NCI-H748 (cell line): ENCODE measurements at regions not wholly inside any gene's neighbourhood (a gene's known extent, or its start where the extent isn't known, plus 50 kb on each side); places are given as distances from the start of the nearest gene placed in this dataset.

Experiments used
- DNase-seq: peaks from one replicate; lab custom pipeline; 2025; ENCODE audit not compliant: unreplicated experiment; lab: John Stamatoyannopoulos, UW

- DNase-seq: no peak
These were observed 308.4 kb upstream of the PRKCQ start for GRCh38 chr10:6888434-6888833.

- no peak for DNase-seq
These were observed 305.2 kb upstream of the PRKCQ start for GRCh38 chr10:6885284-6885683.

- no peak for DNase-seq
These were observed 301.9 kb upstream of the PRKCQ start for GRCh38 chr10:6881987-6882386.

- no peak for DNase-seq
These were observed 297.8 kb upstream of the PRKCQ start for GRCh38 chr10:6877722-6878392.

GRCh38 chr10:6877336-6877721 lies 297.3 kb upstream of the PRKCQ start:
- DNase-seq: no peak

- no peak for DNase-seq
These were observed 295.3 kb upstream of the PRKCQ start for GRCh38 chr10:6875269-6875865.

DNA sequence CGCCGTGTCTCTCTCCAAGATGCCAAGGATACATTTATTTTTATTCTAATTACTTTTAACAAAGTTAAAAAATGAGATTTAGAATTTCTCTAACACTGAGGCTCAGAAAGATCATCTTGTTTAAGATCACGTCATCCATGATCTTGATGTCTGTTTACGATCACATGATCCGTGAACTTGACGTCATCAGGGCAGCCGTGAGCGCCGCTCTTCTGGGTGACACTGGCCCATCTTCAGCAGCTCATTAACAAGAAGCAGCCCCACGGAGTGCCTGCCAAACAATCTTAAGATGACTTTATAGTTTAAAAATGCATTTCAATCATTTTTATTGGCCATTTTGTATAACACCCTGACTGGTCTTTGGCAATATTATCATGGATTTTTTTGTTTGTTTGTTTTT lies 291.1 kb upstream of the PRKCQ start:
- DNase-seq: no peak

DNA sequence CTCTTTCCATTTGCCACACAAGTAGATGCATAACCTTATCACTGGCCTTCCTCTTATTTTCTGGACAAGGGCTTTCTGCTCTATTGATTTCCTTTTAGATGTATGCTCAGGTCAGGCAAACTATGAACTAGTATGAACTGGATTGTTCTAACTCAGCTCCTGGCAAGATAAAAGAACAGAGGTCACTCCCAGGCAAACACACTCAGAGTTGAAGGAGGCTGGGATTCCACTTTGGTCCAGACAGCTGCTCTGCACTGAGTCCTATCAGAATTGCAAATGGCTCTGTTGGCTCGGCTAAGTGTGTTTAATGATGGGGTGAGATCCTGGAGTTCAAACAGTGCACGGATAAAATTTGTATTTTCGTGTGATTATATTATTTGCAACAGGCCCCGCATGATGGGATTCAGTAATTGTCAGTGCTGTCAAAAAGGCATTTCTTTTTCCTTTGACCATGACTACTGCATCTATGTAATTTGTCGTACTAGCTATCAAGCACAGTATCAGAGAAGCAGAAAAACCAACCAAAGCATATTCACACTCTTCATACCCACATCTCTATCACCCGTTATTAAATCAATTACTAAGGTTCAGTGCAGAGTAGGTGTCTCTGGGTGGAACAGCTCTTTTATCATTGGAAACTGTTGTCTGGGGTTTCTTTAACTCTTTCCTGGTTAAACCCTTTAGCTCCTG lies 288.1 kb upstream of the PRKCQ start:
- peak; percentile 37 for DNase-seq

GRCh38 chr10:6866757-6867156 lies 286.7 kb upstream of the PRKCQ start:
- DNase-seq: no peak

- no peak for DNase-seq
These were observed 284.1 kb upstream of the PRKCQ start for GRCh38 chr10:6864142-6864541.

GRCh38 chr10:6863381-6863780 lies 283.3 kb upstream of the PRKCQ start:
- no peak for DNase-seq

DNA sequence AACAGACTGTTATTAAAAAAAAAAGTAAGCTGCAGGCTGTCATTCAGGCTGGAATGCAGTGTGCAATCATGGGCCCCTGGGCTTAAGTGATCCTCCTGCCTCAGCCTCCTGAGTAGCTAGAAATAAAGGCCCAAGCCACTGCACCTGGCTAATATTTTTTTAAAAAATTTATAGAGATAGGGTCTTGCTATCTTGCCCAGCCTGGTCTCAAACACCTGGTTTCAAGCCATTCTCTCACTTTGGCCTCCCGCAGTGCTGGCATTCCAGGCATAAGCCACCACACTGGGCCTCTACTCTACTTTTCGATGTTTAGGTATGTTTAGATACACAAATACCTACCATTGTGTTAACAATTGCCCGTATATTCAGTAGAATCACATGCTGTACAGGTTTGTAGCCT lies 270.4 kb upstream of the PRKCQ start:
- DNase-seq: no peak

- no peak for DNase-seq
These were observed 267.5 kb upstream of the PRKCQ start for GRCh38 chr10:6847561-6847960.

DNA sequence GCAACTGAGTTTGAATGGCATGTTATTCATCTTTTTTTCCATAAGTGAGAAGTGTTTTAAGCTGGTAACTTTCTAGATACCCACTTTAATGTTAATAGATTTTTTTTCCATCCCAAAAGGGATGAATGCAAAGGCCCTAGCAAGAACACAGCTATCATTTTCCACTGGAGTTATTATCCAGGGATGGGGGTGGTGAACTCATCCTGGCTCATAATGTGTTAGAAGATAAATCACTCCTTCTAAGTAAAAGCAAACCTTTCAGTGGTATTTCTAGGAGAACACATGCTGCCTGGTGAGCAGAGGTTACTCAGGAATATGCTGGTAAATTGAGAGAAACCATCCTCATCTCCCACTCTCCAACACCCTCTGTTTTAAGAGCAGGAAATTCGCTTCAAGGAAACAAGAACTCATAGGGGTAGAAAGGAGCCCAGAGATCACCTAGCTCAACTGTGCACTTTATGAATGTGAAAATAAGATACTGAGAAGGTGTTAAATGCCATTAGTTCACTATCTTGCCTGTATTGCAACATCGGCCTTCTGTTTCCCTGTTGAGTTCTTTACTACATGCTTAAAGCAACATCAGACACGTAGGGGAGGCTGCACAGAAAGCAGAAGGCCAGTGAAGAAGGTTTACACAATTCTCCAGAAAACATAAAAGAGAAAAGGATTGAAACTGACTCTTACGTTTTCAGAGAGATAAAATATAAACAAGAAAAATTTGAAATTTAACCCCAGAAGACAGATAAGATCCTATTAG lies 264.0 kb upstream of the PRKCQ start:
- DNase-seq: no peak

DNA sequence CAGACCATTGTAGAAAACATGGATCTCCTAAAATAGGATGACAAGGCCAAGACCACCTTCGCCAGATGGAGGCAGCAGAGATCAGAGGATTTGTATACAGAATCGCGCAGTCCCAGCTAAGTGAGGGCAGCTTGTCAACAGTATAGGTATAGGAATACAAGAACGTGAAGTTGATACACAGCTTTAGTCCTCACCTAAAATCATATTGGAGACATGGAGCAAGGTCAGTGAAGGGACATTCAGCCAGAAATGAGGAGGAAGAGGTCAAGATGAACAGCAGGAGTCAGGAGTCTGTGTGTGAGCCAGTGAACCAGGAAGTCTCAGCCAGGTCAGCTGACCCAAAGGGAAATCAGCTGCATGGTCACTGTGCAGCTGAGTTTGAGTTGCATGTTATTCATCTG lies 263.4 kb upstream of the PRKCQ start:
- DNase-seq: peak; percentile 15

- no peak for DNase-seq
These were observed 262.6 kb upstream of the PRKCQ start for GRCh38 chr10:6842722-6843121.

- DNase-seq: no peak
These were observed 261.7 kb upstream of the PRKCQ start for GRCh38 chr10:6841761-6842160.

- no peak for DNase-seq
These were observed 260.7 kb upstream of the PRKCQ start for GRCh38 chr10:6840766-6841165.

DNA sequence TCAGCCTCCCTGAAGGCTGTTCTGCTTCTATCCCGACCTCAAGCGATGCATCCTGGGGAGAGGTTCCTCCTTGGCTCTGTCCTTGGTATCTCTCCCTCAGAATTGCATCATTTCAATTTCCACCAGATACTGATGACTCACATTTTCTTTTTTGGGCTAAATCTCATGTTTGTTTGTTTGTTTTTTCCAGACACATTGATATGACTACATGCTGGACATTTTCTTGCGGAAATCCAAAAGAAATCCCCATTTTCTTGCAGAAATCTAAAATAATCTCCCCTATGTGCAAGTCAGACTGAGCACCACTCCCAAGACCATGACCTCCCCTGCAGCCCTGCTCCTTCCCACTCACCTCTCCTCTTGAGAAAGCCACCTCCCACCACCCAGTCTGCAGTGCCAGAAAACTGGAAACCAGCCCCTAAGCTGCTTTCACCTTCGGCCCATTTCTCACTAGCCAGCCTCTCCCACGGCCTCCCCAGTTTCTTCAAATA lies 260.2 kb upstream of the PRKCQ start:
- DNase-seq: no peak

GRCh38 chr10:6838118-6838517 lies 258.0 kb upstream of the PRKCQ start:
- DNase-seq: peak; percentile 46

DNA sequence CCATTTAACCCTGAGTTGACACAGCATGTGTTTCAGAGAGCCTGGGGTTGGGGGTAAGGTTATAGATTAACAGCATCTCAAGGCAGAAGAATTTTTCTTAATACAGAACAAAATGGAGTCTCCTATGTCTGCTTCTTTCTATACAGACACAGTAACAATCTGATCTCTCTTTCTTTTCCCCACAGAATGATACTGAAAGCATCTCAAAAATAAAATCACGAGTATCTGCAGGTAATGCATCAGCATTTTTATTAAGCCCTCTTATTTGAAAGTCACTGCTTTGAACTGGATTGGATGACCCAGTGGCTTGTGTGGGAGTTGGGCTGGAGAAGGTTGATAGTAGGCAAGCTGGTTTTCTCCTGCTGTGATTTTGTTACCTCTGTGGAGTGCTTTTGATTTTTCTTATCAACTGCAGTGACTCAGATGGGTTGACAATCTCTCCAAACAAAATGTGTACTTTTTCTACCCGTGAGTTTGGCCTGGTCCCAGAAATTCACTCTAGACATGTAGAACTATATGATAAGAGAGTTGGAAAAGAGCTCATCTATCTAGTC lies 253.5 kb upstream of the PRKCQ start:
- DNase-seq: no peak
